ENCODE measurements at regions not wholly inside any gene's neighbourhood (a gene's known extent, or its start where the extent isn't known, plus 50 kb on each side); places are given as distances from the start of the nearest gene placed in this dataset.

DNA sequence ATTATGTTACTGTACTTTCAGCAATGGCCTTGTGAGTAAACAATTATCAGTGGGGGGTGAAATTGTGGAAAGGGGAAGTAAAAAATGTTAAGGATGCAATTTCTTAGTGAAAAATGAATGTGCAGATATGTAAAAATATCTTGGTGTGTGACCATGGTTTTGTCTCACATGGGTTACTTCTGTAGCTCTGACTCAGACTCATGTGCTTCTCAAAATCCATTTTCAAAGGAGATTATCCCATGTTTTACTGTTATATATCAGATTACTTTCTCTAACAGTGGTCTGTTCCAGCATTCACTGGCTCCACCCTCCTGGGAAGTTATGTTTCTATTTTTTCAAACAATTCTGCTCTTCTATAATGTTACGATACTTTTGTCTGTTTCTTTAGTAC lies 298.2 kb upstream of the COL3A1 start:
- Histone ChIP-seq H3K27me3 (ENCODE audit: control insufficient read depth, insufficient read depth, low read length) (no peaks in the 10 kb centered on the region), H3K4me3 (ENCODE audit: low read depth, low read length) (no peak overlapping the region), H3K36me3 (ENCODE audit: control insufficient read depth, insufficient read depth, low read length) (no peaks in the 10 kb centered on the region)
- CTCF ChIA-PET = no interaction called here
- no peak for DNase-seq (ENCODE audit: low read depth)
- TF ChIP-seq, protein P1, sequence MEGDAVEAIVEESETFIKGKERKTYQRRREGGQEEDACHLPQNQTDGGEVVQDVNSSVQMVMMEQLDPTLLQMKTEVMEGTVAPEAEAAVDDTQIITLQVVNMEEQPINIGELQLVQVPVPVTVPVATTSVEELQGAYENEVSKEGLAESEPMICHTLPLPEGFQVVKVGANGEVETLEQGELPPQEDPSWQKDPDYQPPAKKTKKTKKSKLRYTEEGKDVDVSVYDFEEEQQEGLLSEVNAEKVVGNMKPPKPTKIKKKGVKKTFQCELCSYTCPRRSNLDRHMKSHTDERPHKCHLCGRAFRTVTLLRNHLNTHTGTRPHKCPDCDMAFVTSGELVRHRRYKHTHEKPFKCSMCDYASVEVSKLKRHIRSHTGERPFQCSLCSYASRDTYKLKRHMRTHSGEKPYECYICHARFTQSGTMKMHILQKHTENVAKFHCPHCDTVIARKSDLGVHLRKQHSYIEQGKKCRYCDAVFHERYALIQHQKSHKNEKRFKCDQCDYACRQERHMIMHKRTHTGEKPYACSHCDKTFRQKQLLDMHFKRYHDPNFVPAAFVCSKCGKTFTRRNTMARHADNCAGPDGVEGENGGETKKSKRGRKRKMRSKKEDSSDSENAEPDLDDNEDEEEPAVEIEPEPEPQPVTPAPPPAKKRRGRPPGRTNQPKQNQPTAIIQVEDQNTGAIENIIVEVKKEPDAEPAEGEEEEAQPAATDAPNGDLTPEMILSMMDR (IDR thresholded peaks at IDR 0.05; ENCODE audit: insufficient read depth, low read depth, low read length) = no peak
- POLR2A ChIA-PET = no interaction called here

DNA sequence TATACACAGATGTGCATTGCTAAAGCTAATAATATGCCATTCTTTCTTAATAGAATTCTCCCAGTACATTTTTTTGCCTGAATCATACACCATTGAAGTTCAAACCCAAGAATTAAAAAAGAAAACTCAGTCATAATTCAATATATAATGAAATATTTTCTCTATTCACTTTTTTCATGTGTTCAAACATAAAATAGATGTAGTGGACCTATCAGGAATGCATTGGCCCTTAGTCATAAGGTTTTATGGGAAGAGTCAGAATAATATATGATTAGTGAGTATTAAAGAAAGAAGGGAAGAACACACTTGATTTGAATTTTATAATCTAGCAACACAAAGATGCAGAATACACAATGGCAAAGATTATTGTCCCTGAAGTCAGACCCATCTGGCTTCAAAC lies 297.0 kb upstream of the COL3A1 start:
- Histone ChIP-seq H3K36me3 (ENCODE audit: control insufficient read depth, insufficient read depth, low read length) (no peaks in the 10 kb centered on the region), H3K27me3 (ENCODE audit: control insufficient read depth, insufficient read depth, low read length) (no peaks in the 10 kb centered on the region), H3K4me3 (ENCODE audit: low read depth, low read length) (no peak overlapping the region)
- POLR2A ChIA-PET = no interaction called here
- no peak for DNase-seq (ENCODE audit: low read depth)
- CTCF ChIA-PET = no interaction called here
- TF ChIP-seq, protein P1 (IDR thresholded peaks at IDR 0.05; ENCODE audit: insufficient read depth, low read depth, low read length) = no peak

DNA sequence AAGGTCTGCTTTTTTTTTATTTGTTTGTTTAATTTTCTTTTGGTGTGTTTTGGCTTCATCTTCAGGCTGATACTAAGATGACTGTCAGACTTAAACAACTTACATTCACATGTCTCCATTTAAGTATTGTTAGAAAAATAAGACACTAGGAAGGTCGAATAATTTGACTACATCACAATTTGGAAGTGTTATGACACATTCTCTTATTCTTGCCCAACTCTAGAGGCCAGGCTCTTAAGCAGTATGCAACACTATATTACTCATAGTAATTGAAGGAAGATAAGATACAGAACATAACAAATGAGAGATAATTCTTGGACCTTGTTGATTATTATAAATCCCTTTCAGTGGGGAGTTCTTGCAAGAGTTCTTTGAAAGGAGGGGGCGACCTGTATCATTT lies 295.3 kb upstream of the COL3A1 start:
- no peaks in the 10 kb centered on the region for H3K36me3 ChIP-seq (ENCODE audit: control insufficient read depth, insufficient read depth, low read length)
- ChIA-PET POLR2A (no interaction called here), CTCF (no interaction called here)
- TF ChIP-seq, protein P1 (IDR thresholded peaks at IDR 0.05; ENCODE audit: insufficient read depth, low read depth, low read length) = no peak
- H3K4me3 ChIP-seq (ENCODE audit: low read depth, low read length) = no peak overlapping the region
- DNase-seq (ENCODE audit: low read depth) = no peak
- H3K27me3 ChIP-seq (ENCODE audit: control insufficient read depth, insufficient read depth, low read length) = no peaks in the 10 kb centered on the region

DNA sequence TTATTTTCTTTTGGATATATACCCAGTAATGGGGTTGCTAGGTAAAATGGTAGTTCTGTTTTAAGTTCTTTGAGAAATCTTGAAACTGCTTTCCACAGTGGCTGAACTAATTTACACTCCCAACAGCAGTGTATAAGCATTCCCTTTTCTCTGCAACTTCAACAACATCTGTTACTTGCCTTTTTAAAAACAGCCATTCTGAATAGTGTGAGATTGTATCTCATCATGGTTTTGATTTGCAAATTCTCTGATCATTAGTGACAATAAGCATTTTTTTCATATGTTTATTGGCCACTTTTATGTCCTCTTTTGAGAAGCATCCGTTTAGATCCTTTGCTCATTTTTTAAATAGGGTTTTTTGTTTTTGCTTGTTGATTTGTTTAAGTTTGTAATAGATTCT lies 291.3 kb upstream of the COL3A1 start:
- POLR2A ChIA-PET = no interaction called here
- TF ChIP-seq, protein P1 (IDR thresholded peaks at IDR 0.05; ENCODE audit: insufficient read depth, low read depth, low read length) = no peak
- CTCF ChIA-PET = no interaction called here
- Histone ChIP-seq H3K4me3 (ENCODE audit: low read depth, low read length) (no peak overlapping the region), H3K36me3 (ENCODE audit: control insufficient read depth, insufficient read depth, low read length) (no peaks in the 10 kb centered on the region), H3K27me3 (ENCODE audit: control insufficient read depth, insufficient read depth, low read length) (no peaks in the 10 kb centered on the region)
- DNase-seq (ENCODE audit: low read depth) = no peak

DNA sequence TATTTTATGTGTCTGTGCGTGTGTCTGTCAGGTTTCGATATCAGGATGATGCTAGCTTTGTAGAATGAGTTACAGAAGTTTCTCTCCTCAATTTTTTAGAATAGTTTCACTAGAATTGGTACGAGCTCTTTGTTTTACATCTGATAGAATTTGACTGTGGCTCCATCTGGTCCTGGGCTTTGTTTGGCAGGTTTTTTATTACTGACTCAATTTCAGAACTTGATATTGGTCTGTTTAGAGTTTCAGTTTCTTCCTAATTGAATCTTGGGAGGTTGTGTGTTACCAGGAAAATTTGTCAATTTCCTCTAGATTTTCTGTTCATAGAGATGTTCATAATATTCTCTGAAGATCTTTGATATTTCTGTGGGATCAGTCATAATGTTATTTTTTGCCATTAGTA lies 289.4 kb upstream of the COL3A1 start:
- Histone ChIP-seq H3K4me3 (ENCODE audit: low read depth, low read length) (no peak overlapping the region), H3K27me3 (ENCODE audit: control insufficient read depth, insufficient read depth, low read length) (no peaks in the 10 kb centered on the region), H3K36me3 (ENCODE audit: control insufficient read depth, insufficient read depth, low read length) (no peaks in the 10 kb centered on the region)
- TF ChIP-seq, protein P1 (IDR thresholded peaks at IDR 0.05; ENCODE audit: insufficient read depth, low read depth, low read length) = no peak
- ChIA-PET CTCF (no interaction called here), POLR2A (no interaction called here)
- no peak for DNase-seq (ENCODE audit: low read depth)

Measured in BJ (cell line).